Activated naive CD4-positive, alpha-beta T cell treated with anti-CD3 and anti-CD28 coated beads, Interleukin-2, amount 10 ng/mL, durations not matched to agents 7 days and 5 days (primary cell): ENCODE measurements at regions not wholly inside any gene's neighbourhood (a gene's known extent, or its start where the extent isn't known, plus 50 kb on each side); places are given as distances from the start of the nearest gene placed in this dataset.
"Not testable (repeated sequence)": the region's sequence is repeated elsewhere in the genome, so short reads cannot be mapped to it uniquely, and the experiment has no call there.

Experiments
- CTCF ChIA-PET: fragments of 350-600 bp; sonication (Branson Sonifier 250); formaldehyde crosslinking; loops from one replicate; lab custom pipeline; 2021; ENCODE audit warnings: antibody characterized with exemption; lab: Charles Lee
- DNase-seq: peaks from one replicate; pipeline ENCODE4 v3.0.0-alpha.2; 2020
- H3K27ac Mint-ChIP-seq: one replicate; pipeline ENCODE4 v1.8.0; 2021; ENCODE audit warnings: mild to moderate bottlenecking, moderate library complexity, mixed read lengths
- H3K27me3 Mint-ChIP-seq: one replicate; pipeline ENCODE4 v1.8.0; 2021; ENCODE audit warnings: mild to moderate bottlenecking, mixed read lengths
- H3K36me3 Mint-ChIP-seq: one replicate; pipeline ENCODE4 v1.8.0; 2021; ENCODE audit warnings: mixed read lengths
- H3K4me1 Mint-ChIP-seq: one replicate; pipeline ENCODE4 v1.8.0; 2021; ENCODE audit warnings: mixed read lengths
- H3K4me3 Mint-ChIP-seq: one replicate; pipeline ENCODE4 v1.8.0; 2021; ENCODE audit warnings: mild to moderate bottlenecking, moderate library complexity, mixed read lengths
- H3K9me3 Mint-ChIP-seq: one replicate; pipeline ENCODE4 v1.8.0; 2021; ENCODE audit warnings: mixed read lengths

- CTCF ChIA-PET, result no interaction called here
- no peak overlapping the region for H3K27ac Mint-ChIP-seq
- H3K4me1 Mint-ChIP-seq, result no peaks in the 10 kb centered on the region
- H3K27me3 Mint-ChIP-seq, result no peaks in the 10 kb centered on the region
- no peaks in the 10 kb centered on the region for H3K9me3 Mint-ChIP-seq
- H3K4me3 Mint-ChIP-seq, result no peak overlapping the region
- H3K36me3 Mint-ChIP-seq, result no peaks in the 10 kb centered on the region
- no peak for DNase-seq
These were observed 123.8 kb downstream of the FAM170A start for GRCh38 chr5:119752921-119753886.

- CTCF ChIA-PET, H3K4me3 Mint-ChIP-seq: not testable (repeated sequence)
These were observed 125.5 kb downstream of the FAM170A start for GRCh38 chr5:119754825-119755224.

DNA sequence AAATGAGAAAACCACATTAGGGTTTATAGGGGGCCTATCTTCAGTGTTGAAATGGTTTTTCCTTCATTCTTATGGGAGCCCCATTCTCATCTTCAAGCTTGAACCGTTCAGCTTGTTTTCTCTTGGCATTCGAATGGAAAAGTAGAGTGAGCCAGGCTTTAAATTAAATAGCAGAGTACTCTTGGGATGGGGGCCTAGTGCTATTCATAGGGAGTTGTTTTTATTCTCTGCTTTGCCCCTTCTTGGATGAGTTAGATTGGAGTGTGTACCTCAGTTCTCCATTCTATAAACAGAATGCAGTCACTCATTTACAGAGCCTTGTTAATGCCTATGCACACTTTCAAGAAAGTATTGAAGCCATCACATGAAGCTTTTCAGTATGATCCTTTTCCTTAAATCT is 127.9 kb downstream of the FAM170A start:
- Mint-ChIP-seq H3K4me1 (no peaks in the 10 kb centered on the region), H3K27me3 (no peaks in the 10 kb centered on the region), H3K27ac (no peak overlapping the region), H3K4me3 (no peak overlapping the region), H3K36me3 (no peaks in the 10 kb centered on the region), H3K9me3 (no peaks in the 10 kb centered on the region)
- CTCF ChIA-PET, result no interaction called here
- no peak for DNase-seq

More at GRCh38 chr5:119754825-119755224, 125.5 kb downstream of the FAM170A start:
- not testable (repeated sequence) for H3K36me3 Mint-ChIP-seq, H3K27ac Mint-ChIP-seq, DNase-seq, H3K27me3 Mint-ChIP-seq, H3K9me3 Mint-ChIP-seq, H3K4me1 Mint-ChIP-seq

DNA sequence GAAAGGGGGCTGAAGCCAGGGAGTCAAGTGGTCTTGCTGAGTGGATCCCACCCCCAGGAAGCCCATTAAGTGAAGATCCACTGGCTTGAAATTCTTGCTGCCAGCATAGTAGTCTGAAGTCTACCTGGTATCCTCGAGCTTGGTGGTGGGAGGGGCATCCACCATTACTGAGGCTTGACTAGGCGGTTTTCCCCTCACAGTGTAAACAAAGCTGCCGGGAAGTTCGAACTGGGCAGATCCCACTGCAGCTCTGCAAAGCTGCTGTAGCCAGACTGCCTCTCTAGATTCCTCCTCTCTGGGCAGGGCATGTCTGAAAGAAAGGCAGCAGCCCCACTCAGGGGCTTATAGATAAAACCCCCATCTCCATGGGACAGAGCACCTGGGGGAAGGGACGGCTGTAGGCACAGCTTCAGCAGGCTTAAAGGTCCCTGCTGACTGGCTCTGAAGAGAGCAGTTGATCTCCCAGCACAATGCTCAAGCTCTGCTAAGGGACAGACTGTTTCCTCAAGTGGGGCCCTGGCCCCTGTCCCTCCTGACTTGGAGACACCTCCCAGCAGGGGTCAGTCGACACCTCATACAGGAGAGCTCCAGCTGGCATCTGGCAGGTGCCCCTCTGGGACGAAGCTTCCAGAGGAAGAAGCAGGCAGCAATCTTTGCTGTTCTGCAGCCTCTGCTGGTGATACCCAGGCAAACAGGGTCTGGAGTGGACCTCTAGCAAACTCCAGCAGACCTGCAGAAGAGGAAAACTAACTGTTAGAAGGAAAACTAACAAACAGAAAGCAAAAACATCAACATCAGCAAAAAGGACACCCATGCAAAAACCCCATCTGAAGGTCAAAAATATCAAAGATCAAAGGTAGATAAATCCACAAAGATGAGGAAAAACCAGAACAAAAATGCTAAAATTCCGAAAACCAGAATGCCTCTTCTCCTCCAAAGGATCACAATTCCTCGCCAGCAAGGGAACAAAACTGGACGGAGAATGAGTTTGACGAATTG is 140.6 kb downstream of the FAM170A start:
- H3K27ac Mint-ChIP-seq, CTCF ChIA-PET: not testable (repeated sequence)

DNA sequence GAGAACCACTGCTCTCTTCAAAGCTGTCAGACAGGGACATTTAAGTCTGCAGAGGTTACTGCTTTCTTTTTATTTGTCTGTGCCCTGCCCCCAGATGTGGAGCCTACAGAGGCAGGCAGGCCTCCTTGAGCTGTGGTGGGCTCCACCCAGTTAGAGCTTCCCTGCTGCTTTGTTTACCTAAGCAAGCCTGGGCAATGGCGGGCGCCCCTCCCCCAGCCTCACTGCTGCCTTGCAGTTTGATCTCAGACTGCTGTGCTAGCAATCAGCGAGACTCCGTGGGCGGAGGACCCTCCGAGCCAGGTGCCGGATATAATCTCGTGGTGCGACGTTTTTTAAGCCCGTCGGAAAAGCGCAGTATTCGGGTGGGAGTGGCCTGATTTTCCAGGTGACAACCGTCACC is 150.8 kb downstream of the FAM170A start:
- H3K4me3 Mint-ChIP-seq, DNase-seq, H3K36me3 Mint-ChIP-seq, CTCF ChIA-PET, H3K27me3 Mint-ChIP-seq, H3K4me1 Mint-ChIP-seq, H3K27ac Mint-ChIP-seq, H3K9me3 Mint-ChIP-seq: not testable (repeated sequence)

More for the DNA sequence above, 140.6 kb downstream of the FAM170A start:
- DNase-seq, H3K4me3 Mint-ChIP-seq, H3K27me3 Mint-ChIP-seq, H3K9me3 Mint-ChIP-seq, H3K36me3 Mint-ChIP-seq, H3K4me1 Mint-ChIP-seq: not testable (repeated sequence)

GRCh38 chr5:119785057-119785456 is 155.7 kb downstream of the FAM170A start:
- Mint-ChIP-seq H3K4me3 (no peak overlapping the region), H3K27me3 (no peaks in the 10 kb centered on the region), H3K9me3 (no peaks in the 10 kb centered on the region), H3K27ac (no peak overlapping the region), H3K36me3 (no peaks in the 10 kb centered on the region), H3K4me1 (no peaks in the 10 kb centered on the region)
- CTCF ChIA-PET, result no interaction called here
- no peak for DNase-seq

GRCh38 chr5:119789406-119790117 is 160.2 kb downstream of the FAM170A start:
- CTCF ChIA-PET, result no interaction called here
- Mint-ChIP-seq H3K36me3 (no peaks in the 10 kb centered on the region), H3K4me1 (no peaks in the 10 kb centered on the region)

GRCh38 chr5:119792161-119792799 is 162.9 kb downstream of the FAM170A start:
- H3K27ac Mint-ChIP-seq, result no peak overlapping the region
- H3K4me1 Mint-ChIP-seq, result no peaks in the 10 kb centered on the region
- H3K4me3 Mint-ChIP-seq, result no peak overlapping the region
- peaks cover 2% of the 10 kb centered on the region for H3K9me3 Mint-ChIP-seq
- CTCF ChIA-PET, result no interaction called here
- DNase-seq, result no peak
- no peaks in the 10 kb centered on the region for H3K27me3 Mint-ChIP-seq
- H3K36me3 Mint-ChIP-seq, result no peaks in the 10 kb centered on the region

More at GRCh38 chr5:119789406-119790117, 160.2 kb downstream of the FAM170A start:
- H3K9me3 Mint-ChIP-seq, result peaks cover 2% of the 10 kb centered on the region
- no peak overlapping the region for H3K4me3 Mint-ChIP-seq
- no peaks in the 10 kb centered on the region for H3K27me3 Mint-ChIP-seq
- DNase-seq, result no peak
- no peak overlapping the region for H3K27ac Mint-ChIP-seq

DNA sequence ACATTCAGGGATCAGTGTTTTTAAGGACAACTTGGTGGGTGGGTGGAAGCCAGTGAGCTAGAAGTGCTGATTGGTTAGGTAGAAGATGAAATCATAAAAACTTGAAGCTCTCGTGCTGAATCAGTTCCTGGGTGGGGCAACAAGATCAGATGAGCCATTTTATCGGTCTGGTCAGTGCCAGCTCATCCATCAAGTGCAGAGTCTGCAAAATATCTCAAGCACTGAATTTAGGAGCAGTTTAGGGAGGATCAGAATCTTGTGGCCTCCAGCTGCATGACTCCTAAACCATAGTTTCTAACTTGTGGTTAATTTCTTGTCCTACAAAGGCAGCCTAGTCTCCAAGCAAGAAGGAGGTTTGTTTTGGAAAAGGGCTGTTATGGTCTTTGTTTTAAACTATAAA is 166.4 kb downstream of the FAM170A start:
- H3K4me1 Mint-ChIP-seq, result no peaks in the 10 kb centered on the region
- CTCF ChIA-PET, result no interaction called here

DNA sequence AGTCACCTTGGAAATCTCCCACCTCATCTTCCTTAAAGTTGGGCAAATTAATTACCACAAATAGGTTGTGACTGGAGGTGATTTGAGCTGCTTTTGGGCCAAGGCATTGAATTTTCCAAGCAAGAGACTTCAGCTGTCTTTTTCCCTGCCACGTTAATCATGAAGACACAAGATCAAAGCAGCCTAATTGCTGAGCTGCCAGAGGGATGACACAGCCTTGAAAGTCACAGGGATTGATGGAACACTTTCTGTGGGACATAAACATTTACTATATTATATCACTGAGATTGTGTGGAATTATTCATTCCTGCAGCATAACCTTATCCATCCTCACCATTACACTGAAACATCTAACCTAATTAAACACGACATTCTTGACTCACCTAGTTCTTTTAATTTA is 172.2 kb downstream of the FAM170A start:
- Mint-ChIP-seq H3K9me3 (peaks cover 4% of the 10 kb centered on the region), H3K27me3 (no peaks in the 10 kb centered on the region), H3K27ac (no peak overlapping the region), H3K4me3 (no peak overlapping the region), H3K4me1 (no peaks in the 10 kb centered on the region), H3K36me3 (no peaks in the 10 kb centered on the region)
- no peak for DNase-seq
- CTCF ChIA-PET, result no interaction called here

More for the DNA sequence above, 166.4 kb downstream of the FAM170A start:
- Mint-ChIP-seq H3K27ac (no peak overlapping the region), H3K27me3 (no peaks in the 10 kb centered on the region), H3K9me3 (peaks cover 2% of the 10 kb centered on the region), H3K4me3 (no peak overlapping the region), H3K36me3 (no peaks in the 10 kb centered on the region)
- no peak for DNase-seq

DNA sequence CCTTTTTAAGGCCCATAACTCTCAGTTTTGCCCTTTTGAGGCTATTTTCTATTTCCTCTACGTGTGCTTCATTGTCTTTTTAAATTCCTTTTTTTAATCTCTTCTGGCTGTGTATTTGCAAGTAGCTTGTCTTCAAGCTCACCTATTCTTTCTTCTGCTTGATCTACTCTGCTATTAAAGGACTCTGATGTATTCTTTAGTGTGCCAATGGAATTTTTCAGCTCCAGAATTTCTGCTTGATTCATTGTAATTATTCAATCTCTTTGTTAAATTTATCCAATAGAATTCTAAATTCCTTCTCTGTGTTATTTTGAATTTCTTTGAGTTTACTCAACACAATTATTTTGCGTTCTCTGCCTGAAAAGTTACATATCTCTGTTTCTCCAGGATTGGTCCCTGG is 178.7 kb downstream of the FAM170A start:
- CTCF ChIA-PET, result no interaction called here
- DNase-seq, result no peak
- Mint-ChIP-seq H3K4me3 (no peak overlapping the region), H3K36me3 (no peaks in the 10 kb centered on the region), H3K4me1 (no peaks in the 10 kb centered on the region), H3K9me3 (peaks cover 18% of the 10 kb centered on the region), H3K27me3 (no peaks in the 10 kb centered on the region), H3K27ac (no peak overlapping the region)

DNA sequence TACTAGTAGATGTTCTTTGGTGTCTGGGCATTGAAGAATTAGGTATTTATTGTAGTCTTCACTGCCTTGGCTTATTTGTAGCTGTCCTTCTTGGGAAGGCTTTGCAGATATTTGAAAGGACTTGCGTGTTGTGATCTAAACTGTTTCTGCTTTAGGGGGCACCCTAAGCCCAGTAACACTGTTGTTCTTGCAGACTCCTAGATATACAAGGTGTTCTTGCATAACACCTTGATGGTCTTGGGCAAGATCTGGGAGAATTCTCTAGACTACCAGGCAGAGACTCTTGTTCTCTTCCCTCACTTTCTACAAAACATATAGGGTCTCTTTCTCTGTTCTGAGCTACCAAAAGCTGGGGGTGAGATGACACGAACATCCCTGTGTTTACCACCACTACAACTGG is 179.1 kb downstream of the FAM170A start:
- no peaks in the 10 kb centered on the region for H3K36me3 Mint-ChIP-seq
- H3K27ac Mint-ChIP-seq, result no peak overlapping the region
- H3K4me3 Mint-ChIP-seq, result no peak overlapping the region
- CTCF ChIA-PET, result no interaction called here
- no peaks in the 10 kb centered on the region for H3K27me3 Mint-ChIP-seq
- H3K4me1 Mint-ChIP-seq, result no peaks in the 10 kb centered on the region
- no peak for DNase-seq
- H3K9me3 Mint-ChIP-seq, result peaks cover 15% of the 10 kb centered on the region

DNA sequence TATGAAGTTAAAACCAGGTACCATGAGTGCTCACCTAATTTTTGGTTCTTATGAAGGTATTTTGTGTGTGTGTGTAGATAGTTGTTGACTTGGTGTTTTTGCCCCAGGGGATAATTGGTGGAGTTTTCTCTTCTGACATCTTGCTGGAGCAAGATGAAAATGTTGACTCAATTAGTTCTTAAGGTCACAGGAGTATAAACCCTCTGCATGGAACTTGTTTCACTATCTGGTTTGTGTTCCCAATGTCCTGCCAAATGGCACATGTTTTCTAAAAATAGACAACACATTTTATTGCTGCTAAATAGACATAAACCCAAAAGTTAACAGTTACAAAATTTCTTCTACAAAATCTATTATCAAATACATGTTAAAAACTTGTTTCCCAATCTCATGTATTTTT is 180.9 kb downstream of the FAM170A start:
- peaks cover 15% of the 10 kb centered on the region for H3K9me3 Mint-ChIP-seq
- H3K4me3 Mint-ChIP-seq, result no peak overlapping the region
- H3K36me3 Mint-ChIP-seq, result no peaks in the 10 kb centered on the region
- CTCF ChIA-PET, result no interaction called here
- no peaks in the 10 kb centered on the region for H3K4me1 Mint-ChIP-seq
- H3K27me3 Mint-ChIP-seq, result no peaks in the 10 kb centered on the region
- H3K27ac Mint-ChIP-seq, result no peak overlapping the region
- DNase-seq, result no peak
